ENCODE measurements at regions not wholly inside any gene's neighbourhood (a gene's known extent, or its start where the extent isn't known, plus 50 kb on each side); places are given as distances from the start of the nearest gene placed in this dataset.

DNA sequence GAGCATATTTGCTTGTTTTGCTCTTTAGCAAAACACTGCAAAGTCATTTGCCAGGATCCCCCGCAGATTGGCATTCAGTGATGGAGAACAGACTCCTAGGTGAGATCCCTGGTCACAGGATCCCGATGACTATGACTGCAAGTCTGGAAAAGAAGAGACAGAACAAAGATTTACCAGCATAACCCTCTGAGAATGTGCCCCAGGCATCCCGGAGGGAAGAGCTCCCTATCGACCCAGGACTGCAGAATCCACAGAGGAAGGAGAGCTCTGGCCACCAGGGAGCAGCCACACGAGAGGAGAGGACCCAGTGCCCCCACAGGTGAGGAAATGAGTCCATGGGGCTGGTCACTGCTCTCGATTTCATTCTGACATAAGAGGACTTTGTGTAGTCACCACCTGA lies 105.2 kb downstream of the ZNF280B start:
- H3K18ac ChIP-seq (ENCODE audit: low read length), result no peak overlapping the region
- no peak overlapping the region for H4K5ac ChIP-seq (ENCODE audit: low read length)
- H3K9ac ChIP-seq (ENCODE audit: low read length), result no peak overlapping the region
- no peaks in the 10 kb centered on the region for H3K79me2 ChIP-seq (ENCODE audit: control insufficient read depth, insufficient read depth, low read length)
- no peak overlapping the region for H2BK5ac ChIP-seq (ENCODE audit: low read length)
- H3K4me3 ChIP-seq (ENCODE audit: low read length), result no peak overlapping the region
- no peak overlapping the region for H3K4ac ChIP-seq (ENCODE audit: low read depth, low read length)
- H3K27me3 ChIP-seq (ENCODE audit: insufficient read depth, low read length, poor library complexity), result no peaks in the 10 kb centered on the region
- no peak overlapping the region for H4K8ac ChIP-seq (ENCODE audit: low read depth, low read length)
- H3K23ac ChIP-seq (ENCODE audit: low read length), result no peak overlapping the region
- H3K36me3 ChIP-seq (ENCODE audit: control insufficient read depth, insufficient read depth, low read length), result no peaks in the 10 kb centered on the region
- no peak overlapping the region for H2BK15ac ChIP-seq (replicated peaks; ENCODE audit: low read depth)
- H3K4me1 ChIP-seq (ENCODE audit: control insufficient read depth, low read depth, low read length), result no peaks in the 10 kb centered on the region
- H3K4me2 ChIP-seq (ENCODE audit: low read length), result no peak overlapping the region
- no peak for DNase-seq
- H2AK5ac ChIP-seq (ENCODE audit: low read length), result no peak overlapping the region
- no peak overlapping the region for H3K56ac ChIP-seq (ENCODE audit: low read length)
- H3K27ac ChIP-seq (ENCODE audit: low read depth, low read length), result no peak overlapping the region
- WGBS (ENCODE audit: extremely low coverage, insufficient coverage, low lambda C conversion rate), result no CpG with 5 or more reads among the region's 6 CpGs
- no peak overlapping the region for H2BK120ac ChIP-seq (ENCODE audit: low read depth, low read length)
- H3K79me1 ChIP-seq (ENCODE audit: low read length), result no peaks in the 10 kb centered on the region

- no peak overlapping the region for H3K18ac ChIP-seq (ENCODE audit: low read length)
- H3K23ac ChIP-seq (ENCODE audit: low read length), result no peak overlapping the region
- H4K5ac ChIP-seq (ENCODE audit: low read length), result no peak overlapping the region
- H2BK120ac ChIP-seq (ENCODE audit: low read depth, low read length), result no peak overlapping the region
- no peaks in the 10 kb centered on the region for H3K79me1 ChIP-seq (ENCODE audit: low read length)
- H3K9ac ChIP-seq (ENCODE audit: low read length), result no peak overlapping the region
- no peak overlapping the region for H2BK15ac ChIP-seq (replicated peaks; ENCODE audit: low read depth)
- H3K36me3 ChIP-seq (ENCODE audit: control insufficient read depth, insufficient read depth, low read length), result no peaks in the 10 kb centered on the region
- H3K56ac ChIP-seq (ENCODE audit: low read length), result no peak overlapping the region
- H4K8ac ChIP-seq (ENCODE audit: low read depth, low read length), result no peak overlapping the region
- no peak overlapping the region for H2BK5ac ChIP-seq (ENCODE audit: low read length)
- WGBS (ENCODE audit: extremely low coverage, insufficient coverage, low lambda C conversion rate), result no CpG with 5 or more reads among the region's 4 CpGs
- H3K4me1 ChIP-seq (ENCODE audit: control insufficient read depth, low read depth, low read length), result no peaks in the 10 kb centered on the region
- H3K4ac ChIP-seq (ENCODE audit: low read depth, low read length), result no peak overlapping the region
- no peaks in the 10 kb centered on the region for H3K79me2 ChIP-seq (ENCODE audit: control insufficient read depth, insufficient read depth, low read length)
- H3K4me3 ChIP-seq (ENCODE audit: low read length), result no peak overlapping the region
- no peak overlapping the region for H2AK5ac ChIP-seq (ENCODE audit: low read length)
- no peak overlapping the region for H3K27ac ChIP-seq (ENCODE audit: low read depth, low read length)
- no peaks in the 10 kb centered on the region for H3K27me3 ChIP-seq (ENCODE audit: insufficient read depth, low read length, poor library complexity)
- DNase-seq, result no peak
- H3K4me2 ChIP-seq (ENCODE audit: low read length), result no peak overlapping the region
These were observed 104.8 kb downstream of the ZNF280B start for GRCh38 chr22:22403771-22404170.

GRCh38 chr22:22404598-22405284 lies 103.8 kb downstream of the ZNF280B start:
- Histone ChIP-seq H3K79me1 (ENCODE audit: low read length) (no peaks in the 10 kb centered on the region), H3K4me1 (ENCODE audit: control insufficient read depth, low read depth, low read length) (no peaks in the 10 kb centered on the region), H4K5ac (ENCODE audit: low read length) (no peak overlapping the region), H3K4me3 (ENCODE audit: low read length) (no peak overlapping the region), H3K79me2 (ENCODE audit: control insufficient read depth, insufficient read depth, low read length) (no peaks in the 10 kb centered on the region), H3K56ac (ENCODE audit: low read length) (no peak overlapping the region), H4K8ac (ENCODE audit: low read depth, low read length) (no peak overlapping the region), H3K4me2 (ENCODE audit: low read length) (no peak overlapping the region), H2AK5ac (ENCODE audit: low read length) (no peak overlapping the region), H3K9ac (ENCODE audit: low read length) (no peak overlapping the region), H3K18ac (ENCODE audit: low read length) (no peak overlapping the region), H2BK120ac (ENCODE audit: low read depth, low read length) (no peak overlapping the region), H3K23ac (ENCODE audit: low read length) (no peak overlapping the region), H3K27me3 (ENCODE audit: insufficient read depth, low read length, poor library complexity) (no peaks in the 10 kb centered on the region), H2BK15ac (replicated peaks; ENCODE audit: low read depth) (no peak overlapping the region), H3K27ac (ENCODE audit: low read depth, low read length) (no peak overlapping the region), H3K36me3 (ENCODE audit: control insufficient read depth, insufficient read depth, low read length) (no peaks in the 10 kb centered on the region), H3K4ac (ENCODE audit: low read depth, low read length) (no peak overlapping the region), H2BK5ac (ENCODE audit: low read length) (no peak overlapping the region)
- no peak for DNase-seq
- no CpG with 5 or more reads among the region's 8 CpGs for WGBS (ENCODE audit: extremely low coverage, insufficient coverage, low lambda C conversion rate)

DNA sequence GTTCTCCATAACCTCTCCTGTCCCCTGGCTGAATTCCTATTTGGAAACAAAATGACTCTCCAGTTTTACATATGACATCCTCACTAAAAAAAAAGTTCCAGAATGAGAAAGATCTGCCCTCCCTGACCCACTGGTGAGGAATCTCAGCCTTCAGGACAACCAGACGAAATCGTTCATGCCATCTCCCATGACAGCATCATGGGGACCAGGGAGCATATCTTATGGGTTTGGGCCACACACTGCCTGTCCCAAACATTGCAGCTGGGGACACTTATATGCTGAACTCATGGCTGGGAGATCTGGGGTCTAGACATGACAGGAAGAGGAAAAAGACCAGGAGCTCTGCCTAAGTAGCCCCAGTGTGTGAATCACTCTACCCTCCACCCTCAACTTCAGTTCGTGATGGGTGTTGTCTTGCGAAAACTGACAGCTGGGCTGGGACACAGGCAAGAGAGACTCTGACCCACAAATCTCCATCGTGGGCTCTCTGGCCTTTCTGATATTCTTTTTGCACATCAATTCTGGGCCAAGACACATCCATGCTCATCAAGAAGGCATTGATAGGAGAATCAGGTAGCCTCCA lies 102.0 kb downstream of the ZNF280B start:
- WGBS (ENCODE audit: extremely low coverage, insufficient coverage, low lambda C conversion rate), result no CpG with 5 or more reads among the region's 5 CpGs

GRCh38 chr22:22407061-22407460 lies 101.5 kb downstream of the ZNF280B start:
- Histone ChIP-seq H3K79me2 (ENCODE audit: control insufficient read depth, insufficient read depth, low read length) (no peaks in the 10 kb centered on the region), H3K4me2 (ENCODE audit: low read length) (no peak overlapping the region), H3K56ac (ENCODE audit: low read length) (no peak overlapping the region), H3K4ac (ENCODE audit: low read depth, low read length) (no peak overlapping the region), H2BK120ac (ENCODE audit: low read depth, low read length) (no peak overlapping the region), H3K4me1 (ENCODE audit: control insufficient read depth, low read depth, low read length) (no peaks in the 10 kb centered on the region), H3K18ac (ENCODE audit: low read length) (no peak overlapping the region), H2BK5ac (ENCODE audit: low read length) (no peak overlapping the region), H3K4me3 (ENCODE audit: low read length) (no peak overlapping the region), H3K23ac (ENCODE audit: low read length) (no peak overlapping the region), H3K36me3 (ENCODE audit: control insufficient read depth, insufficient read depth, low read length) (no peaks in the 10 kb centered on the region), H2AK5ac (ENCODE audit: low read length) (no peak overlapping the region), H3K27me3 (ENCODE audit: insufficient read depth, low read length, poor library complexity) (no peaks in the 10 kb centered on the region), H3K9ac (ENCODE audit: low read length) (no peak overlapping the region), H3K27ac (ENCODE audit: low read depth, low read length) (no peak overlapping the region), H3K79me1 (ENCODE audit: low read length) (no peaks in the 10 kb centered on the region), H4K8ac (ENCODE audit: low read depth, low read length) (no peak overlapping the region), H2BK15ac (replicated peaks; ENCODE audit: low read depth) (no peak overlapping the region), H4K5ac (ENCODE audit: low read length) (no peak overlapping the region)
- WGBS (ENCODE audit: extremely low coverage, insufficient coverage, low lambda C conversion rate), result no CpG with 5 or more reads among the region's 5 CpGs
- DNase-seq, result no peak

More for the DNA sequence above, 102.0 kb downstream of the ZNF280B start:
- Histone ChIP-seq H3K9ac (ENCODE audit: low read length) (no peak overlapping the region), H2BK120ac (ENCODE audit: low read depth, low read length) (no peak overlapping the region), H3K36me3 (ENCODE audit: control insufficient read depth, insufficient read depth, low read length) (no peaks in the 10 kb centered on the region), H3K4me2 (ENCODE audit: low read length) (no peak overlapping the region), H3K27ac (ENCODE audit: low read depth, low read length) (no peak overlapping the region), H4K8ac (ENCODE audit: low read depth, low read length) (no peak overlapping the region), H2BK15ac (replicated peaks; ENCODE audit: low read depth) (no peak overlapping the region), H2BK5ac (ENCODE audit: low read length) (no peak overlapping the region), H3K4me1 (ENCODE audit: control insufficient read depth, low read depth, low read length) (no peaks in the 10 kb centered on the region), H2AK5ac (ENCODE audit: low read length) (no peak overlapping the region), H4K5ac (ENCODE audit: low read length) (no peak overlapping the region), H3K18ac (ENCODE audit: low read length) (no peak overlapping the region), H3K4me3 (ENCODE audit: low read length) (no peak overlapping the region), H3K79me2 (ENCODE audit: control insufficient read depth, insufficient read depth, low read length) (no peaks in the 10 kb centered on the region), H3K27me3 (ENCODE audit: insufficient read depth, low read length, poor library complexity) (no peaks in the 10 kb centered on the region), H3K56ac (ENCODE audit: low read length) (no peak overlapping the region), H3K4ac (ENCODE audit: low read depth, low read length) (no peak overlapping the region), H3K79me1 (ENCODE audit: low read length) (no peaks in the 10 kb centered on the region), H3K23ac (ENCODE audit: low read length) (no peak overlapping the region)
- no peak for DNase-seq

GRCh38 chr22:22408269-22408668 lies 100.3 kb downstream of the ZNF280B start:
- Histone ChIP-seq H2BK120ac (ENCODE audit: low read depth, low read length) (no peak overlapping the region), H3K79me1 (ENCODE audit: low read length) (no peaks in the 10 kb centered on the region), H3K4me2 (ENCODE audit: low read length) (no peak overlapping the region), H2BK5ac (ENCODE audit: low read length) (no peak overlapping the region), H3K18ac (ENCODE audit: low read length) (no peak overlapping the region), H3K36me3 (ENCODE audit: control insufficient read depth, insufficient read depth, low read length) (no peaks in the 10 kb centered on the region), H3K4me1 (ENCODE audit: control insufficient read depth, low read depth, low read length) (no peaks in the 10 kb centered on the region), H4K8ac (ENCODE audit: low read depth, low read length) (no peak overlapping the region), H4K5ac (ENCODE audit: low read length) (no peak overlapping the region), H3K4ac (ENCODE audit: low read depth, low read length) (no peak overlapping the region), H3K27me3 (ENCODE audit: insufficient read depth, low read length, poor library complexity) (no peaks in the 10 kb centered on the region), H2BK15ac (replicated peaks; ENCODE audit: low read depth) (no peak overlapping the region), H3K27ac (ENCODE audit: low read depth, low read length) (no peak overlapping the region), H3K56ac (ENCODE audit: low read length) (no peak overlapping the region), H3K23ac (ENCODE audit: low read length) (no peak overlapping the region), H3K9ac (ENCODE audit: low read length) (no peak overlapping the region), H3K79me2 (ENCODE audit: control insufficient read depth, insufficient read depth, low read length) (no peaks in the 10 kb centered on the region), H2AK5ac (ENCODE audit: low read length) (no peak overlapping the region), H3K4me3 (ENCODE audit: low read length) (no peak overlapping the region)
- no peak for DNase-seq
- WGBS (ENCODE audit: extremely low coverage, insufficient coverage, low lambda C conversion rate), result no CpG with 5 or more reads among the region's 3 CpGs
